ENCODE measurements at regions not wholly inside any gene's neighbourhood (a gene's known extent, or its start where the extent isn't known, plus 50 kb on each side); places are given as distances from the start of the nearest gene placed in this dataset.

GRCh38 chr16:87549627-87550494 is 52.4 kb upstream of the JPH3 start:
- Histone ChIP-seq H4K5ac (ENCODE audit: low read depth, low read length) (no peak overlapping the region), H4K91ac (ENCODE audit: insufficient read depth, low read depth, low read length) (no peak overlapping the region), H2AK9ac (replicated peaks; ENCODE audit: low read depth, low read length, poor library complexity) (peak overlapping the region; percentile 72), H4K8ac (ENCODE audit: low read depth in 2 of 2, low read length in 2 of 2) (no peak overlapping the region), H2BK120ac (ENCODE audit: low read depth, low read length) (no peak overlapping the region), H3K18ac (ENCODE audit: low read depth, low read length) (no peak overlapping the region), H3K9ac (ENCODE audit: low read depth, low read length) (no peak overlapping the region), H3K27ac (ENCODE audit: insufficient read depth, low read length) (no peak overlapping the region), H3K27me3 (ENCODE audit: control insufficient read depth, insufficient read depth, low read length) (peaks cover 33% of the 10 kb centered on the region; the same call in 1 of the 2 replicates), H3K4ac (ENCODE audit: low read depth, low read length) (no peak overlapping the region), H3K9me3 (ENCODE audit: control insufficient read depth, insufficient read depth, low read length) (peaks cover 8% of the 10 kb centered on the region), H3K56ac (ENCODE audit: extremely low read depth, insufficient read depth, low read length) (no peak overlapping the region), H2AFZ (replicated peaks; ENCODE audit: low read length, poor library complexity) (peak overlapping the region; percentile 70), H3K9me1 (ENCODE audit: insufficient read depth, low read length) (0 out of 2 replicates have a peak, but pooled peaks cover 2% of the 10 kb centered on the region), H3K4me3 (ENCODE audit: insufficient read depth, low read depth, low read length) (no peak overlapping the region), H2BK20ac (ENCODE audit: low read depth, low read length) (no peak overlapping the region), H3K4me1 (ENCODE audit: control insufficient read depth, insufficient read depth, low read length) (no peaks in the 10 kb centered on the region; the same call in 1 of the 2 replicates), H3K36me3 (ENCODE audit: control insufficient read depth, insufficient read depth, low read length) (no peaks in the 10 kb centered on the region), H2AK5ac (ENCODE audit: low read depth, low read length) (peak overlapping the region; percentile 67; the same call in 1 of the 2 replicates), H3K4me2 (ENCODE audit: low read depth, low read length) (no peak overlapping the region), H3K79me1 (ENCODE audit: low read depth in 1 of 2, low read length in 2 of 2) (no peaks in the 10 kb centered on the region), H3K14ac (replicated peaks; ENCODE audit: low read depth, low read length) (no peak overlapping the region), H3K23ac (ENCODE audit: low read depth, low read length) (no peak overlapping the region), H2BK15ac (ENCODE audit: low read depth, low read length) (no peak overlapping the region), H2BK5ac (ENCODE audit: low read depth, low read length, poor library complexity, severe bottlenecking) (no peak overlapping the region), H4K20me1 (ENCODE audit: insufficient read depth, low read length) (peaks cover 5% of the 10 kb centered on the region; the same call in 1 of the 2 replicates)
- in situ Hi-C loops (cut with MboI; ENCODE audit: low sequenced_read_pairs) (no loop called here), intact Hi-C loops (cut with micrococcal nuclease) (loop anchor here (2.0 kb wide), 1 partner anchor 85 kb away; no protein-coding TSS in a partner anchor), dilution Hi-C loops (cut with HindIII; ENCODE audit: low sequenced_read_pairs, unreplicated experiment) (no loop called here)
- 81% methylated on average over 18 of the region's 34 CpGs; no CpG with 5 or more reads in 1 of the 2 experiments for WGBS, 2 experiments (ENCODE audit: extremely low coverage in 2 of 2, insufficient read length in 1 of 2)
- no peak for ATAC-seq (ENCODE audit: low read depth)
- BruUV-seq (replicated peaks): no TSS peak
- CTCF ChIA-PET: interaction anchor here (1.0 kb wide), 1 partner anchor 21 kb away, joined by 3 read pairs; no protein-coding TSS in a partner anchor
- POLR2A ChIA-PET (ENCODE audit: unreplicated experiment): no interaction called here
- DNase-seq: no peak
- TF ChIP-seq MAFK (IDR thresholded peaks at IDR 0.05; ENCODE audit: low read depth, low read length) (no peak), NFE2L2 (IDR thresholded peaks at IDR 0.05; ENCODE audit: low read depth, low read length) (no peak)

Data from IMR-90 (cell line).